ENCODE measurements at regions not wholly inside any gene's neighbourhood (a gene's known extent, or its start where the extent isn't known, plus 50 kb on each side); places are given as distances from the start of the nearest gene placed in this dataset.

- TF ChIP-seq NFIC (IDR thresholded peaks at IDR 0.05) (no peak), CEBPB (IDR thresholded peaks at IDR 0.05) (no peak), REST (IDR thresholded peaks at IDR 0.05; ENCODE audit: low read depth) (no peak), EGR1 (IDR thresholded peaks at IDR 0.05) (no peak), RAD21 (IDR thresholded peaks at IDR 0.05; ENCODE audit: low read depth) (no peak), EP300 (IDR thresholded peaks at IDR 0.05; ENCODE audit: borderline replicate concordance) (no peak), ZBTB7A (IDR thresholded peaks at IDR 0.05; ENCODE audit: low read depth) (no peak)
Measured at GRCh38 chr1:64357422-64357821, 112.5 kb upstream of the CACHD1 start.
